Activated effector memory CD4-positive, alpha-beta T cell treated with Interleukin-2 at 50 U/mL for 16 hours (primary cell): ENCODE measurements at regions not wholly inside any gene's neighbourhood (a gene's known extent, or its start where the extent isn't known, plus 50 kb on each side); places are given as distances from the start of the nearest gene placed in this dataset.
"Not testable (repeated sequence)": the region's sequence is repeated elsewhere in the genome, so short reads cannot be mapped to it uniquely, and the experiment has no call there.

Experiments used
- DNase-seq: peaks from one replicate; pipeline ENCODE4 v3.0.0-alpha.2; 2020

DNA sequence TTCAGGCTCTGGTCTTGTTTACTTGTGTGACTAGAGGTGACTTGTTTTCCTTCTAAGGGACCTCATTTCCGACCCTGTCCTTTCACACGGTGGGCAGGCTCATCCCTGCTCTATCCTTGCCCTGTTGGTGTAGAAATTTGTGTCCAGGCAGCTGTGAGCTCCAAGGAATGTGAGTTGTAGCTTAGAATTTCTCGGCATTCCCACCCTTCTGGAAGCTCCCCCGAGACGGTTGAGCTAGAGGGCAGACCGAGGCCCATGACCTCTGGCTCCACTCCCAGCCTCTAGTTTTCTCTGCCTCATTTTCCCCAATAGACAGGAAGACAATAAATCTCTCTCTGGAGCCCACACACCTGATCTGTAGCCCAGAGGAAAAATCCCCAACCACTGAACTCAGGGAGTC, 100.9 kb downstream of the NAV1 start:
- DNase-seq = no peak

DNA sequence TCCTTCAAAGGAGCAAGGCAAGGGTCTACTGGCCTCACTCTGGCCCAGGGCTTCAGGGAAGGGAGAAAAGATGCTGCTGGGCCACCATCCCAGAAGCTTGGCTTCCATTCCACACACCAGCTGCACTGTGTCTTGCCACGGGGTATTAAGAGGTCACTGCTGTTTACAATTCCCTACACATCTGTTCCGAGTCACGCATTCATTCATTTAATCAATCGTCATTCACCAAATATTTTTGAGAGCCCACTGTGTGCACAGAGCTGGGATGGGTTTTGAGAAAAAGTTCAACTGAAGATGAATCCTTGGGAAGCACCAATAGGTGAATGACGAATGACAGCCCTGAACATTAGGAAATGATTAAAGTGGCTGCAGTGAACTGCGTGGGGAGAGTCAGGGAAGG, 101.7 kb downstream of the NAV1 start:
- no peak for DNase-seq

- DNase-seq = no peak
These were observed 102.8 kb downstream of the NAV1 start for GRCh38 chr1:201641524-201642253.

DNA sequence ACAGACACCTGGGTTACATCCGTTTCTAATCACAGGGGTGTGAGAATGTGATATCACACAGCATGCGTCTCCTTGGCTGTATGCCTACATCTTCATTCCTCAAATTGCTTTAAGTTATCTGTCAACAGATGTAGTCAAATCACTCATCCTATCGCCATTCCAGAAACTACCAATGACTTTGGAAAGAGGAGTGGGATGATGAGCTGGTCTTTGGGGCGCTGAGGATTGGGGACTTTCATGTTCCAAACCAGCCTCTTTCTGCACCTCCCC, 104.8 kb downstream of the NAV1 start:
- no peak for DNase-seq

GRCh38 chr1:201644197-201644596, 105.3 kb downstream of the NAV1 start:
- DNase-seq = no peak

DNA sequence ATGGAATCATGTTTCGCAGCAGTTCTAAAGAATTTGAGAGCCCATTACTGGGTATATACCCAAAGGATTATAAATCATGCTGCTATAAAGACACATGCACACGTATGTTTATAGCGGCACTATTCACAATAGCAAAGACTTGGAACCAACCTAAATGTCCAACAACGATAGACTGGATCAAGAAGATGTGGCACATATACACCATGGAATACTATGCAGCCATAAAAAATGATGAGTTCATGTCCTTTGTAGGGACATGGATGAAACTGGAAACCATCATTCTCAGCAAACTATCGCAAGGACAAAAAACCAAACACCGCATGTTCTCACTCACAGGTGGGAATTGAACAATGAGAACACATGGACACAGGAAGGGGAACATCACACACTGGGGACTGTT, 106.1 kb downstream of the NAV1 start:
- DNase-seq = not testable (repeated sequence)

DNA sequence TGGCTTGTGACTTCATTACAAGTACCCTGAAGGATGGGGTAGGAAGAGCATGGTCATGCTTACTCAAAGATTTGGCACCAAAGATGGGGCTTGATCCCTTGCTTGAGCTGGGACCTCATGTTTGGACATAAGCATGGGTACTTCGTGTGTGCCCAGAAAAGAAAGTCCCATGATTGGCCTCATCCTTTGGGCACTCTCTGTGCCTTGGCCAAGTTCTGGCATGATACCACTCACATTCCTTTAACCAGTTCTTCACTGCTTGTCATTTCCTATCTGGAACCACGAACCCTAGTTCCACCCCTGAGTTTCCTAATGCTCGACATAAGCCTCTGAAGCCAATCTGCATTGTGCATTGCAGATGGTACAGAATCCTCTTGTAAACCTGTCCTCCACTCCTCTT, 107.0 kb downstream of the NAV1 start:
- no peak for DNase-seq

DNA sequence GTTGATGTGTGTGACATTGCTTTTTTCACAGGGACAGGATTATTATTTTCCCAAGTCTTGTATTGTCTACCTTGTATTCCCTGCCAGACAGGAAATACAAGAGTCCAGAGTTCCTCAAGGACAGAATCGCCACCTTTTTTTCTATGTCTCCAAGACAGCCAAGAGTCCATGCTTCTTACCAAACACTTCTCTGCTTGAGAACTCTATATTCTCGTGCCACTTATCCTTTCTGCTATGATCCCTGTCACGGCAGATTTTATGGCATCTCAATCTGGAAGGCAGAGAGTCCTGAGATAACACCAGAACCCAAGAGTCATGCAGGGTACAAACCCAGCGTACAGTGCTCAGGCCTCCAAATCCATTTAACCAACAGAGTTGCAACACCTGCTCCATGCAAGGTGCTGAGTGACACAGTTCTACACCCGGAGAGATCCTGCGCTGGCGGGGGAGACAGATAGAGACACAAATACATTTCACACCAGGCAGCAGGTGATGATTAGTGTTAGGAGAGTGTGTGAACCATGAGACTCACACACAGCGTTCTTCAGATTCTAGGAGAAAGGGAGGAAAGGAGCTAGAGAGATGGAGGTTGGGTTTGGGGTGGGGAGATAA, 107.6 kb downstream of the NAV1 start:
- no peak for DNase-seq

DNA sequence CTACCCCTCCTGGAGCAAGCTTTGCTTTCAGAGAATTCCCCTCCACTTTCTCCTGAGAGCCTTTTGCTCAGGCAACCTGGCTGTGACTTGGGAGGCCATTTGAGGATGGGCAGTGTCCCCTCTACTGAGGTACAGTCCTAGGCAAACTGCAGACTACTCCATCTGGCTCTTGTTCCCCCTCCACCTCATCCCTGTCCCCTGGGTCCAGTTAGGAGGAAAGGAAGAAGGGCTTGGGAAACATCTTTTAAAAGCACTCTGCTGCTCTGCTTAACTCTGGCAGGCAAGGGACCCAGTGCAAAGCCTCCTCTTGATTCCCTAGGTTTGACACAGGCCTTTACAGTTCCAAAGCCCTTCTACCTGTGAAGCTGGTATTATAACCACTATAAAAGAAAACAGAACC, 108.2 kb downstream of the NAV1 start:
- no peak for DNase-seq

- no peak for DNase-seq
These were observed 108.8 kb downstream of the NAV1 start for GRCh38 chr1:201647722-201648065.

DNA sequence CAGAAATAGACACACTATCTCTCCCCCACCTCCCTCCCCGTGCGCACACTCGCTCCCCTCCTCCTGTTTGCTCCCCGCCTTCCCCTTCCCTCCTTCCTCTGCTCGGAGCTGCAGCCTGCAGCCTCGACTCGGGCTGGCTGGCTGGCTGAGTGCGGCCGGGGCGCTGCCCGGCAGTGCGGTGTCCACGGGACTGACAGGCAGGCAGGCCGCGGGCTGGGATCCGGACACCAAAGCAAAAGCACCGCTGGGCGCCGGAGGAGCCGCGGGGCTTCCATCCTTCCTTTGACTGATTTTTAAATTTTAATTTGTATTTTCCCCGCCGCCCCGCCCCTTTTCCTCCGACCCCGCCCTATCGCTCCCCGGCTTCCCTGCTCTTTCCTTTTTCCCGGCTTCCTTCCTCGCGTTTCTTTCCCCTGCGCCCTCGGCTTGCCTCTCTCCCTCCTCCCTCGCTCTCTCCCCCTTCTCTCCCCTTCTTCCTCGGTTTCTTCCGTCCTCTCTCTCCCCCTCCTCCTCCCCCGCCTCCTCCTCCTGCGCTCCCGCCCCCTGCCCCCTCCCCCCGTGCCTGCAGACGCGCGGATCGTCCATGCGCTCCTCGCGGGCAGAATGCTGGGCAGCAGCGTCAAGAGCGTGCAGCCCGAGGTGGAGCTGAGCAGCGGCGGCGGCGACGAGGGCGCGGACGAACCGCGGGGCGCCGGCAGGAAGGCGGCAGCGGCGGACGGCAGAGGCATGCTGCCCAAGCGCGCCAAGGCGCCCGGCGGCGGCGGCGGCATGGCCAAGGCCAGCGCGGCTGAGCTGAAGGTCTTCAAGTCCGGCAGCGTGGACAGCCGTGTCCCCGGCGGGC, 109.4 kb downstream of the NAV1 start:
- no peak for DNase-seq

DNA sequence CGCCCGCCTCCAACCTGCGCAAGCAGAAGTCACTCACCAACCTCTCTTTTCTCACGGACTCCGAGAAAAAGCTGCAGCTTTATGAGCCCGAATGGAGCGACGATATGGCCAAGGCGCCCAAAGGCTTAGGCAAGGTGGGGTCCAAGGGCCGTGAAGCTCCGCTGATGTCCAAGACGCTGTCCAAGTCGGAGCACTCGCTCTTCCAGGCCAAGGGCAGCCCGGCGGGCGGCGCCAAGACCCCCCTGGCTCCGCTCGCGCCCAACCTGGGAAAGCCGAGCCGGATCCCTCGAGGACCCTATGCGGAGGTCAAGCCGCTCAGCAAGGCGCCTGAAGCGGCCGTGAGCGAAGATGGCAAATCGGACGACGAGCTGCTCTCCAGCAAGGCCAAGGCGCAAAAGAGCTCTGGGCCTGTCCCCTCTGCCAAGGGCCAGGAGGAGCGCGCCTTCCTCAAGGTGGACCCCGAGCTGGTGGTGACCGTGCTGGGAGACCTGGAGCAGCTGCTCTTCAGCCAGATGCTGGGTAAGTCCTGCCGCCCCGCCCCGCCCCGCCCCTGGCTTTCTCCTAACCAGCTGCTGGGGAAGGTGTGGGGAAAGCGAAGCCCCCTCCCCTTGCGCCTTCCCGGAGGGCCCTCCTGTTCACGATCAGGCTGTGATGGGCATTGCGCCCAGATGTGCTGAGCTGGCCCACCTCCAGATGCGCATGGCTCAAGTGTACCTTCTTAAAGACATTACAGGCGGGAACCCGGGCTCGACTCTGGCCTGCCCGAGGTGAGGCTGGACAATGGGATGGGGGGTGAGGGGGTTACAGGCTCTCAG, 110.2 kb downstream of the NAV1 start:
- DNase-seq = no peak

- DNase-seq = no peak
These were observed 111.1 kb downstream of the NAV1 start for GRCh38 chr1:201649761-201650622.

DNA sequence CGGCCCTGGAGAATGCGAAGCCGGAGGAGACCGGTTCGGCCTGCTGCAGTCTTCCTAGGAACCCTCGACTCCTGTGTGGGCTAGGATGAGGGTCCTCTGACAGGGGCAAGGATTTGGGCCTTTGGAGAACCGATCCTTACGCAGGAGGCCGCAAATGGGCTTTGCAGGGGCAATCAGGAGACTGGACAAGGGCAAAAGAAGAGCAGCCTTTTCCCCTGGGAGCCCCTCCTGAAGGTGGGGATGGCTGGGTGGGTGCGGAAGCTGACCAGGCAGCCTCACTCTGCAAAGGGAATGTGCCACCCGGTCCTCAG, 111.7 kb downstream of the NAV1 start:
- DNase-seq = no peak

DNA sequence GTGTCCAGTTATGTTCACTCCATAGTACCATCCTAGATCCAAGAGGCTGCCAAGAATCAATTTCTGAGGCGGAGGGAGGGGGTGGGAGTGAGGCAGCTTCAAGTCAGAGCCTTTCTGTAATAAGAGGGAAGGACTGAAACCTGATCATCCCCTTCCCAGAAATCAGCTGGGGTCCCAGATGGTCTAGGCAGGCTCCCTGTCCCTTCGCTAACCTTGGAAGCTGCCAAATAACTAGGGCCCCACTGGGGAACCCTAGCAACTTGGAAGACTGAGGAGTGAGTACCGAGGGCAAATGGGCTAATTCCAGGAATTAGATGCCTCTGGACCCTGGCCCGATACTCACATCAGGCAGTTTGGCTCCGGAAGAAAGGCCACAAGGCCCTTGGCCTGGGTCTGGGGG, 113.3 kb downstream of the NAV1 start:
- DNase-seq = no peak

DNA sequence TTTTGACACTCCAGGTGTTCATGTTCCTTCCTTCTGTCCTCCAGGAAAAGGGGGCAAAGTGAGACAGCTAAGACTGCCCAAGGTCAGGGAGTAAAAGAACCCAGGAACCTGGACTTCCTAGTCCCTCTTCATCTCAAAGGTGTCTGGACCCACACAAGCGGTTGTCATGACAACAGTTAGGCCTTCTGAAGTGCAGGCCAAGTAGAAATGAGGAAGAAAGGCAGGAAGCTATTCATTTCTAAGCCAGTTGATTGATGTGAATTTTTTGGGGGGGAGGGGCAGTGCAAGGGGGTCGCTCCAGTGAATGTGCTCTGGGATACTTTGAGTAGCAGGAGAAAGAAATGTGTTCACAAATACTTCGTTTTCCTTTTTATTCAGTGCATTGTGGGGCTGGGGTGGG, 114.3 kb downstream of the NAV1 start:
- no peak for DNase-seq

GRCh38 chr1:201653883-201654282, 115.0 kb downstream of the NAV1 start:
- DNase-seq = no peak

- DNase-seq = no peak
These were observed 116.3 kb downstream of the NAV1 start for GRCh38 chr1:201655243-201655642.

DNA sequence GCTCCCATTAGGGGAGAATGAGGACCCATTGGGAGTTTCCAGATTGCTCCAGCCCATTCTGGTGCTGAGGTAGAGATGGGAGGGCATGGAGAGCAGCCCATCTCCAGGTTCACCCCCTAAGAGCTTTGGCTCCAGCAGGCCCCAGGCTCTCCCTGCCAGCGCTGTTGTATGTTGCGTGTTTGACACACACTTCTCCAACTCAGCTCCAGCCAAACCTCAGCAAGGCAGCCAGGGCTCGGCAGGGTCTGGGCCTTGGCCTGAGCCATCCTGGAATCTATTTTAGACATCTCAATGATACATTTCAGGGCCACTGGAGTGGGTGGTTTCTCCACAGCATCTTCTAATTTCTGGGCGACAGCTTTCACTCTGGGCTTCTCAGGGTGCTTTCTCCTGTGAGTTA, 117.0 kb downstream of the NAV1 start:
- DNase-seq = no peak

DNA sequence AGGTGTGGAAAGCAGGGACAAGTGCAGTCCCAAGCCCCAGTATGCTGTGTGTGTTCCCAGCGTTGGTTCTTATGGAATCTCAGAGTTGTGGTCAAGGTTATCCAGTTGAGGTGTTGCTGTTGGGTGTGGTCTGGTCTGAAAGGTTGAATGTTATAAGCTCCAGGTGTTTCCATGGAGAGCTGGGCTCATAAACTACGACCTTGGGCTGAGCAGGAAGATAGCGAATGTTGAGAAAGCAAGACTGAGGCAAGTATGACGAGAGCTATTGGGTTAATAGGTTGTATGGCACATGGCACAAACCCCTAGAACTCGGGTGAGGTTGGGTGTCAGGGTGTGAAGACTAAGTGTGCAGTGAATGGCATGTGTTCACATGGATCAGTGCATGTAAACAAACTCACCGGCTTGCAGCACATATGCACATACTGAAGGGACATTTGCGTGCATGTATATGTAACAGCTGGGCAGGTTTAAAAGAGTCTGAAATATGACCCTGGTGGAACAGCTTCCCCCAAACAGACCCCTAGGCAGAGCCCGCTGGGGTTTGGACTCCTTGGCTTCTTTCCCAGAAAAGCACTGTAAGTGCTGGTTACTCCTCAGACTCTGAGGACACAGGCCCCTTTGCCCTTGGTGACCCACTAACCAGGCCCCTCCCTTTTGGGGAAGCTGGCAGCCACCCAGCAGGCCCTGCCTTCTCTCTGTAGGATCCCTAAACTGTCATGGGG, 117.5 kb downstream of the NAV1 start:
- no peak for DNase-seq

DNA sequence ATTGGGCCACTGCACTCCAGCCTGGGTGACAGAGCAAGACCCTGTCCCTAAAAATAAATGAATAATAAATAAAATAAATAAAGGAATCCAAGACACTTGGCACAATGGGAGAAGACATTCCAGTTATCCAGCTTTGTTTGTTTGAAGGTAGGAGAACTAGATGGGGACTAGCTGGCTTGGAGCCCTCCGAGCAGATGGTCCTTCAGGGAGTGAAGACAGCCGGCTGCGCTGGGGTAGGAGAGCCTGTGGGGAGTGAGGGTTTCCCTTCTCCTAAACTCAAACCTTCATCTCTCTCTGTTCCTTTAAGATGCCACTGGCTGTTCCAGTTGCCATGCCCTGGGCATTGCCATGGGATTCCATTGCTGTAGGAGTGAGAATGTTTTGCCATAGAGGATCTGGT, 120.6 kb downstream of the NAV1 start:
- DNase-seq = no peak
